H9 (cell line): ENCODE measurements at regions not wholly inside any gene's neighbourhood (a gene's known extent, or its start where the extent isn't known, plus 50 kb on each side); places are given as distances from the start of the nearest gene placed in this dataset.

ENCODE experiments used
- DNase-seq: peaks from one replicate; pipeline ENCODE4 v3.0.0-alpha.2; 2017
- H2AFZ ChIP-seq: one replicate; pipeline ENCODE4 v1.6.1; 2013; ENCODE audit warnings: mild to moderate bottlenecking, low read length, control low read depth, moderate library complexity
- H2AK5ac ChIP-seq: 2 replicates; pipeline ENCODE4 v1.6.1; 2013; ENCODE audit warnings: low read length, control low read depth, mixed read lengths; ENCODE audit not compliant: insufficient read length
- H2BK120ac ChIP-seq: one replicate; pipeline ENCODE4 v1.6.1; 2013; ENCODE audit warnings: low read depth, mild to moderate bottlenecking, low read length, control low read depth, inconsistent platforms; ENCODE audit not compliant: poor library complexity, severe bottlenecking
- H2BK12ac ChIP-seq: 2 replicates; pipeline ENCODE4 v1.6.1; 2013; ENCODE audit warnings: low read length, control low read depth, mixed read lengths, low read depth; ENCODE audit not compliant: insufficient read length
- H2BK15ac ChIP-seq: 2 replicates; pipeline ENCODE4 v1.6.1; 2013; ENCODE audit warnings: low read depth, low read length, control low read depth
- H2BK20ac ChIP-seq: one replicate; pipeline ENCODE4 v1.6.1; 2013; ENCODE audit warnings: low read depth, mild to moderate bottlenecking, low read length, control low read depth, inconsistent platforms; ENCODE audit not compliant: poor library complexity, severe bottlenecking
- H2BK5ac ChIP-seq: 2 replicates; pipeline ENCODE4 v1.6.1; 2013; ENCODE audit warnings: low read length, control low read depth, mixed read lengths; ENCODE audit not compliant: insufficient read length
- H3K14ac ChIP-seq: 2 replicates; pipeline ENCODE4 v1.6.1; 2013; ENCODE audit warnings: low read length, control low read depth; ENCODE audit not compliant: insufficient read depth
- H3K18ac ChIP-seq: 2 replicates; pipeline ENCODE4 v1.6.1; 2013; ENCODE audit warnings: low read depth, mild to moderate bottlenecking, mixed read lengths, low read length, control low read depth; ENCODE audit not compliant: insufficient read length
- H3K23ac ChIP-seq: 2 replicates; pipeline ENCODE4 v1.6.1; 2013; ENCODE audit warnings: low read length, control low read depth, mixed read lengths, low read depth; ENCODE audit not compliant: insufficient read length
- H3K23me2 ChIP-seq: 2 replicates; pipeline ENCODE4 v1.6.1; 2013; ENCODE audit warnings: low read depth, mild to moderate bottlenecking, mixed read lengths, low read length, control low read depth; ENCODE audit not compliant: insufficient read length, poor library complexity, severe bottlenecking
- H3K27ac ChIP-seq: 2 replicates; pipeline ENCODE4 v1.5.1; 2013; ENCODE audit warnings: low read length, control low read depth, mixed read lengths, low read depth; ENCODE audit not compliant: insufficient read length
- H3K27me3 ChIP-seq: 2 replicates; pipeline ENCODE4 v1.6.1; 2013; ENCODE audit warnings: low read length, control low read depth, inconsistent platforms; ENCODE audit not compliant: insufficient read depth
- H3K4ac ChIP-seq: 2 replicates; pipeline ENCODE4 v1.6.1; 2013; ENCODE audit warnings: low read depth, mild to moderate bottlenecking, control low read depth, inconsistent platforms, low read length, moderate library complexity
- H3K4me1 ChIP-seq: 2 replicates; pipeline ENCODE4 v1.6.1; 2013; ENCODE audit warnings: low read length, control low read depth, inconsistent platforms; ENCODE audit not compliant: insufficient read depth
- H3K4me2 ChIP-seq: 2 replicates; pipeline ENCODE4 v1.6.1; 2013; ENCODE audit warnings: low read length, control low read depth, mixed read lengths; ENCODE audit not compliant: insufficient read length, insufficient read depth
- H3K56ac ChIP-seq: 2 replicates; pipeline ENCODE4 v1.6.1; 2013; ENCODE audit warnings: low read depth, mild to moderate bottlenecking, mixed read lengths, low read length, control low read depth; ENCODE audit not compliant: insufficient read length
- H3K79me1 ChIP-seq: 2 replicates; pipeline ENCODE4 v1.6.1; 2013; ENCODE audit warnings: low read depth, mild to moderate bottlenecking, moderate library complexity, low read length, control low read depth, inconsistent platforms; ENCODE audit not compliant: insufficient read depth, poor library complexity, severe bottlenecking
- H3K79me2 ChIP-seq: 2 replicates; pipeline ENCODE4 v1.6.1; 2013; ENCODE audit warnings: low read length, control low read depth, inconsistent platforms; ENCODE audit not compliant: insufficient read depth
- H3K9ac ChIP-seq: 2 replicates; pipeline ENCODE4 v1.6.1; 2013; ENCODE audit warnings: low read length, control low read depth, mixed read lengths; ENCODE audit not compliant: insufficient read length; ENCODE audit errors: extremely low read depth
- H3K9me3 ChIP-seq: one replicate; pipeline ENCODE4 v1.6.1; 2013; ENCODE audit warnings: low read depth, low read length, inconsistent platforms; ENCODE audit not compliant: control insufficient read depth
- H3T11ph ChIP-seq: one replicate; pipeline ENCODE4 v1.6.1; 2013; ENCODE audit warnings: mild to moderate bottlenecking, low read length, control low read depth, inconsistent platforms
- H4K20me1 ChIP-seq: one replicate; pipeline ENCODE4 v1.6.1; 2013; ENCODE audit not compliant: control insufficient read depth, insufficient read length, insufficient read depth
- H4K5ac ChIP-seq: 2 replicates; pipeline ENCODE4 v1.6.1; 2013; ENCODE audit warnings: low read depth, mild to moderate bottlenecking, mixed read lengths, low read length, control low read depth; ENCODE audit not compliant: insufficient read length
- H4K8ac ChIP-seq: replicated peaks from 2 replicates; pipeline ENCODE4 v1.6.1; 2013; ENCODE audit warnings: low read length, control low read depth, mixed read lengths, low read depth; ENCODE audit not compliant: insufficient read length
- H4K91ac ChIP-seq: 2 replicates; pipeline ENCODE4 v1.6.1; 2013; ENCODE audit warnings: low read depth, mild to moderate bottlenecking, moderate library complexity, mixed read lengths, low read length, control low read depth; ENCODE audit not compliant: insufficient read length
- H3K27ac Mint-ChIP-seq, 3 experiments: 2 replicates in 2 of 3; 3 replicates in 1 of 3; pipeline ENCODE4 v1.8.0; 2020 to 2021; ENCODE audit warnings: mixed read lengths in 3 of 3, mild to moderate bottlenecking in 1 of 3, moderate library complexity in 1 of 3
- H3K27me3 Mint-ChIP-seq: 2 replicates; pipeline ENCODE4 v1.8.0; 2021; ENCODE audit warnings: low read depth, mild to moderate bottlenecking, moderate library complexity, mixed read lengths
- H3K36me3 Mint-ChIP-seq, 3 experiments: 2 replicates in 2 of 3; 3 replicates in 1 of 3; pipeline ENCODE4 v1.8.0; 2020 to 2021; ENCODE audit warnings: low read depth in 3 of 3, mixed read lengths in 3 of 3; ENCODE audit not compliant: insufficient read depth in 1 of 3
- H3K4me1 Mint-ChIP-seq, 2 experiments: 2 replicates each; pipeline ENCODE4 v1.8.0; 2020; ENCODE audit warnings: mixed read lengths in 2 of 2
- H3K4me3 Mint-ChIP-seq, 2 experiments: 2 replicates in 1 of 2; 3 replicates in 1 of 2; pipeline ENCODE4 v1.8.0; 2020 to 2021; ENCODE audit warnings: mild to moderate bottlenecking in 2 of 2, mixed read lengths in 2 of 2, moderate library complexity in 1 of 2
- H3K9me3 Mint-ChIP-seq, 2 experiments: 2 replicates in 1 of 2; 3 replicates in 1 of 2; pipeline ENCODE4 v1.8.0; 2020; ENCODE audit warnings: mild to moderate bottlenecking in 2 of 2, mixed read lengths in 2 of 2, moderate library complexity in 1 of 2
- CTCF ChIP-seq: fragments of 200-600 bp; sonication (generic); conservative IDR thresholded peaks from 3 replicates; pipeline ENCODE4 v1.8.0; 2021; ENCODE audit warnings: antibody characterized with exemption, mild to moderate bottlenecking
- WGBS: extraction: QIAGEN DNeasy Blood & Tissue Kit; methylation state at CpG from one replicate; pipeline ENCODE4 v1.1.7; 2013; ENCODE audit warnings: missing lambda C conversion rate, low lambda C conversion rate, mixed read lengths; ENCODE audit not compliant: insufficient read length; ENCODE audit errors: extremely low coverage; 5-methylcytosine and 5-hydroxymethylcytosine counted together

- H3K9me3 Mint-ChIP-seq = no peaks in the 10 kb centered on the region; a peak in 1 of 5 replicates
- Histone ChIP-seq H3K4me2 (no peak overlapping the region), H3K9me3 (no peaks in the 10 kb centered on the region), H3K18ac (no peak overlapping the region), H3K27ac (no peak overlapping the region), H2BK15ac (no peak overlapping the region), H4K8ac (no peak overlapping the region), H2BK120ac (no peak overlapping the region), H3K23ac (no peak overlapping the region), H4K91ac (no peak overlapping the region), H3K23me2 (no peaks in the 10 kb centered on the region), H3K9ac (no peak overlapping the region), H3K14ac (no peak overlapping the region), H2BK5ac (no peak overlapping the region), H3K79me2 (no peaks in the 10 kb centered on the region), H3T11ph (no peak overlapping the region), H4K20me1 (no peaks in the 10 kb centered on the region), H3K27me3 (no peaks in the 10 kb centered on the region), H4K5ac (no peak overlapping the region), H3K79me1 (no peaks in the 10 kb centered on the region), H2BK12ac (no peak overlapping the region), H2AFZ (no peak overlapping the region), H2AK5ac (no peak overlapping the region), H2BK20ac (no peak overlapping the region), H3K4ac (no peak overlapping the region), H3K4me1 (no peaks in the 10 kb centered on the region), H3K56ac (no peak overlapping the region)
- no peak for DNase-seq
- no peak for TF ChIP-seq CTCF
- WGBS = no CpG with 5 or more reads among the region's 7 CpGs
- no peaks in the 10 kb centered on the region for H3K4me1 Mint-ChIP-seq
- no peaks in the 10 kb centered on the region; a peak in 1 of 7 replicates for H3K36me3 Mint-ChIP-seq
- no peak overlapping the region for H3K4me3 Mint-ChIP-seq
- H3K27ac Mint-ChIP-seq = no peak overlapping the region
- no peaks in the 10 kb centered on the region; the same call in 1 of the 2 replicates for H3K27me3 Mint-ChIP-seq
These were observed 167.6 kb downstream of the LINC00237 start for GRCh38 chr20:20938599-20938998.
